A549 (cell line): ENCODE measurements at regions not wholly inside any gene's neighbourhood (a gene's known extent, or its start where the extent isn't known, plus 50 kb on each side); places are given as distances from the start of the nearest gene placed in this dataset.

Experiments used
- HDAC2 ChIP-seq: fragments of 200-600 bp; sonication (generic); IDR thresholded peaks from 2 replicates; pipeline ENCODE4 v1.6.1; 2016
- MYC ChIP-seq: IDR thresholded peaks from 2 replicates; pipeline ENCODE4 v1.6.1; 2012; ENCODE audit warnings: mild to moderate bottlenecking, inconsistent platforms, low read length, improper control_type of control experiment, borderline replicate concordance
- PHF8 ChIP-seq: fragments of 200-600 bp; sonication (generic); IDR thresholded peaks from 2 replicates; pipeline ENCODE4 v1.6.1; 2016; ENCODE audit warnings: low read depth, mild to moderate bottlenecking, antibody characterized with exemption, moderate library complexity, borderline replicate concordance

DNA sequence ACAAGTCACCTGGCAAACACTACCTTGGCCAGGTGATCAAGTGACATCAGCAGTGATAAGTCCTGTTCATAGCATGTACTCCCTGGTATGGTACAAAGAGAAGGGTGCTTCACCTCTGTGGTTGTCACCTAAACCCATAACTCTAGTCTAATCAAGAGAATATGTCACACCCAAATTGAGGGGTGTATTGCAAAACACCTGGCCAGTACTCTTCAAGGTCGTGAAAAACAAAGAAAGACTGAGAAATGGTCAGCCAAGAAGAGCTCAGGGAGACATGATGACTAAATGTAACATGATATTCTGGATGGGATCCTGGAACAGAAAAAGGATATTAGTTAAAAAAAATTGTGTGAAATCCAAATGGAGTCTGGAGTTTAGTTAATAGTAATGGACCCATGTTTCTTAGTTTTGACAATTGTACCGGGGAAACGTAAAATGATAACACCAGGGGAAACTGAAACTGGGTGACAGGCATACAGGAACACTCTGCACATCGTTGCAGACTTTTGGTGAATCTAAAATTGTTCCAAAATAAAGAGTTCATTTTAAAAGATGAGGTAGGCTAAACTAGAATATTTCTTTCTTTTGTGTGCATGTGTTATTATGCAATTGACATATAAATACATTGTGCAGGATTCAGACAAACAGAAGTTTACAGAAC, 262.0 kb downstream of the CDC5L start:
- no peak for TF ChIP-seq MYC
- no peak for TF ChIP-seq PHF8
- TF ChIP-seq HDAC2, result no peak
